ENCODE measurements at regions not wholly inside any gene's neighbourhood (a gene's known extent, or its start where the extent isn't known, plus 50 kb on each side); places are given as distances from the start of the nearest gene placed in this dataset.

- no peaks in the 10 kb centered on the region for H3K36me3 Mint-ChIP-seq
- Histone ChIP-seq H3K27ac (ENCODE audit: low read depth, low read length) (no peak overlapping the region), H3K4me1 (ENCODE audit: insufficient read depth, low read length) (no peaks in the 10 kb centered on the region), H3K9me3 (ENCODE audit: control insufficient read depth in 1 of 2, low read length in 2 of 2) (no peaks in the 10 kb centered on the region), H3K36me3 (ENCODE audit: insufficient read depth, low read length) (no peaks in the 10 kb centered on the region), H3K4me3 (ENCODE audit: low read length in 2 of 2) (no peak overlapping the region), H3K27me3 (ENCODE audit: insufficient read depth, low read length) (no peaks in the 10 kb centered on the region)
- peak overlapping the region in 1 of 8 donors; percentile 11 for H3K4me3 Mint-ChIP-seq
- H3K27me3 Mint-ChIP-seq: peaks cover 0 to 1% of the 10 kb centered on the region in 2 donors
- intact Hi-C loops (cut with micrococcal nuclease): no loop called here
- DNase-seq: no peak
- H3K9me3 Mint-ChIP-seq: no peaks in the 10 kb centered on the region
- no peaks in the 10 kb centered on the region for H3K4me1 Mint-ChIP-seq
- POLR2A ChIA-PET (ENCODE audit: partially characterized antibody): no interaction called here
- CTCF ChIA-PET (ENCODE audit: partially characterized antibody): no interaction called here
- H3K27ac Mint-ChIP-seq: no peak overlapping the region
These were observed 116.0 kb upstream of the SIX2 start for GRCh38 chr2:45125232-45125631.

DNA sequence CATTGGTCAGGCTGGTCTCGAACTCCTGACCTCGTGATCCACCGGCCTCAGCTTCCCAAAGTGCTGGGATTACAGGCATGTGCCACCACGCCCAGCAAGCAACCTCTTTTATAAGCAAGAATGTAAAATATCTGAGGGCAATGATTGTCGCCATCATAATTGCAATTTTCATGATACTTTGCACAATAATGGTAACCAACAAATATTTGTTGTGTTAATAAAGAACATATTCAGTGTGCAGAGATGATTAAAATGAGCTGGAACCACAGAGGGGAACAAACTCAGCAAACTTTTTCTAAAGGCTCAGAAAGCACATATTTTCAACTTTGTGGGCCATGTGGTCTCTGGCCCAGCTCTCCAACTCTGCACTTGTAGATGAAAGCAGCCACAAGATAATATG, 115.2 kb upstream of the SIX2 start:
- CTCF ChIA-PET (ENCODE audit: partially characterized antibody): no interaction called here
- POLR2A ChIA-PET (ENCODE audit: partially characterized antibody): no interaction called here
- Mint-ChIP-seq H3K27ac (no peak overlapping the region), H3K9me3 (no peaks in the 10 kb centered on the region), H3K36me3 (no peaks in the 10 kb centered on the region), H3K4me1 (no peaks in the 10 kb centered on the region), H3K4me3 (no peak overlapping the region), H3K27me3 (peaks cover 0 to 1% of the 10 kb centered on the region in 2 donors)
- intact Hi-C loops (cut with micrococcal nuclease): no loop called here
- Histone ChIP-seq H3K36me3 (ENCODE audit: insufficient read depth, low read length) (no peaks in the 10 kb centered on the region), H3K4me1 (ENCODE audit: insufficient read depth, low read length) (no peaks in the 10 kb centered on the region), H3K27me3 (ENCODE audit: insufficient read depth, low read length) (no peaks in the 10 kb centered on the region), H3K4me3 (ENCODE audit: low read length in 2 of 2) (no peak overlapping the region), H3K9me3 (ENCODE audit: control insufficient read depth in 1 of 2, low read length in 2 of 2) (no peaks in the 10 kb centered on the region), H3K27ac (ENCODE audit: low read depth, low read length) (no peak overlapping the region)
- DNase-seq: no peak

- no peak for DNase-seq
- H3K27ac ChIP-seq (ENCODE audit: low read depth, low read length): no peak overlapping the region
- no peaks in the 10 kb centered on the region for H3K9me3 ChIP-seq (ENCODE audit: control insufficient read depth in 1 of 2, low read length in 2 of 2)
- Mint-ChIP-seq H3K27me3 (peaks cover 0 to 1% of the 10 kb centered on the region in 2 donors), H3K27ac (no peak overlapping the region), H3K4me3 (no peak overlapping the region), H3K4me1 (no peaks in the 10 kb centered on the region), H3K36me3 (no peaks in the 10 kb centered on the region), H3K9me3 (no peaks in the 10 kb centered on the region)
- no peaks in the 10 kb centered on the region for H3K4me1 ChIP-seq (ENCODE audit: insufficient read depth, low read length)
- H3K27me3 ChIP-seq (ENCODE audit: insufficient read depth, low read length): no peaks in the 10 kb centered on the region
- ChIA-PET POLR2A (ENCODE audit: partially characterized antibody) (no interaction called here), CTCF (ENCODE audit: partially characterized antibody) (no interaction called here)
- no peaks in the 10 kb centered on the region for H3K36me3 ChIP-seq (ENCODE audit: insufficient read depth, low read length)
- no peak overlapping the region for H3K4me3 ChIP-seq (ENCODE audit: low read length in 2 of 2)
- intact Hi-C loops (cut with micrococcal nuclease): no loop called here
These were observed 114.4 kb upstream of the SIX2 start for GRCh38 chr2:45123521-45124191.

GRCh38 chr2:45123065-45123464, 113.8 kb upstream of the SIX2 start:
- no peak overlapping the region for H3K27ac Mint-ChIP-seq
- no peaks in the 10 kb centered on the region for H3K36me3 Mint-ChIP-seq
- H3K27ac ChIP-seq (ENCODE audit: low read depth, low read length): no peak overlapping the region
- H3K4me1 Mint-ChIP-seq: no peaks in the 10 kb centered on the region
- intact Hi-C loops (cut with micrococcal nuclease): no loop called here
- H3K4me3 ChIP-seq (ENCODE audit: low read length in 2 of 2): no peak overlapping the region
- H3K27me3 ChIP-seq (ENCODE audit: insufficient read depth, low read length): no peaks in the 10 kb centered on the region
- no peaks in the 10 kb centered on the region for H3K9me3 Mint-ChIP-seq
- H3K4me1 ChIP-seq (ENCODE audit: insufficient read depth, low read length): no peaks in the 10 kb centered on the region
- H3K4me3 Mint-ChIP-seq: no peak overlapping the region
- H3K36me3 ChIP-seq (ENCODE audit: insufficient read depth, low read length): no peaks in the 10 kb centered on the region
- no peak for DNase-seq
- no peaks in the 10 kb centered on the region for H3K9me3 ChIP-seq (ENCODE audit: control insufficient read depth in 1 of 2, low read length in 2 of 2)
- ChIA-PET POLR2A (ENCODE audit: partially characterized antibody) (no interaction called here), CTCF (ENCODE audit: partially characterized antibody) (no interaction called here)
- peaks cover 0 to 1% of the 10 kb centered on the region in 2 donors for H3K27me3 Mint-ChIP-seq

DNA sequence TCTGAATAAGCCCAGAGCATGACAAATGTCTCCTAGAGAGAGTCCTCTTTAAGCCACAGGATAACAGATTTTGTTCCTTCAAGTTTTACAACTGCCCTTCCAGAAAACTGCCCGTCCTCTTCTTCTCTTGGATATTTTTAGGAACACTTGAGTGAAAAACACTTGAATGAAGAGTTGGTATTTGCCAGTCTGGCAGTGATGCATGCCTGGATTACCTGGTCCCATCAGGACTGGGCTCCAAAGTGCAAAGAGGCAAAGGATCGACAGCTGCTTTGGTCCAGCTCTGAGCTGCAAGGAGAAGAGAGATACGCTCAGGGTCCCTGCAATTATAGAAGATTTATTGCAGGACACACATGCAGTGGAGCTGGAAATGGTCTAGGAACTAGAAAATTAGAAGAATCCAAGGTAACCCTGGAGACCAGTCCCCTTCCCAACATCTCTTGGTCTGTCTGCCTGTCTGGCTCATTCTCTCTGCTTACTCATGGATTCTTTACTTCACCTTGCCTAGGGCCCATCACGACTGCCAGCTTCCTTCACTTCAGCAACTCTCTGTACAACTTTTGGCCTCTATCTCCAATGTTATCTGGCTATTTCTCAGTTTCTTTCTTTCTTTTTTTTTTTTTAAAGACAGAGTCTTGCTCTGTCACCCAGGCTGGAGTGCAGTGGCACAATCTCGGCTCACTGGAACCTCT, 112.1 kb upstream of the SIX2 start:
- no peak for DNase-seq
- no peak overlapping the region for H3K27ac Mint-ChIP-seq
- Histone ChIP-seq H3K4me3 (ENCODE audit: low read length in 2 of 2) (no peak overlapping the region), H3K36me3 (ENCODE audit: insufficient read depth, low read length) (no peaks in the 10 kb centered on the region), H3K4me1 (ENCODE audit: insufficient read depth, low read length) (no peaks in the 10 kb centered on the region), H3K27me3 (ENCODE audit: insufficient read depth, low read length) (no peaks in the 10 kb centered on the region), H3K9me3 (ENCODE audit: control insufficient read depth in 1 of 2, low read length in 2 of 2) (no peaks in the 10 kb centered on the region), H3K27ac (ENCODE audit: low read depth, low read length) (no peak overlapping the region)
- ChIA-PET CTCF (ENCODE audit: partially characterized antibody) (no interaction called here), POLR2A (ENCODE audit: partially characterized antibody) (no interaction called here)
- H3K4me1 Mint-ChIP-seq: no peaks in the 10 kb centered on the region
- no peak overlapping the region for H3K4me3 Mint-ChIP-seq
- no peaks in the 10 kb centered on the region for H3K9me3 Mint-ChIP-seq
- H3K27me3 Mint-ChIP-seq: no peaks in the 10 kb centered on the region
- no peaks in the 10 kb centered on the region for H3K36me3 Mint-ChIP-seq
- intact Hi-C loops (cut with micrococcal nuclease): no loop called here

DNA sequence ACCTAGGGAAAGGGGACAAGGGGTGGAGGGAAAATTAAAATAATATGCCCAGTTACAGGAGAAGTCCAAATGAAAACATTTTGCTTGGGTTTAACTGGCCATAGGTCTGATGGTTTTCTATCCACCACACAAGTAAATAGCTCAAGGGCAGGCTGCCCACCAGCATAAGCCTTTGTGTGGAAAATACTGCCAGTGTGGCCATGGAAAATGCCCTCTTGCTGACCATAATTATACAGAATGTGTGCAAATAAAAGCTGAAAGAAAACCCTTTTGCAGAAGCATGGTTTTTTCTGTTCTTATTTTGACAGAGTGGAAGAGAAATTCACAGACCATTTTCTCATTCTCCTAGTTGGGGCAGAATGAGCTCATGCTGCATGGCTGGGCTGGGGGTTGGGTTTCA, 111.3 kb upstream of the SIX2 start:
- Histone ChIP-seq H3K27me3 (ENCODE audit: insufficient read depth, low read length) (no peaks in the 10 kb centered on the region), H3K4me1 (ENCODE audit: insufficient read depth, low read length) (no peaks in the 10 kb centered on the region), H3K36me3 (ENCODE audit: insufficient read depth, low read length) (no peaks in the 10 kb centered on the region), H3K4me3 (ENCODE audit: low read length in 2 of 2) (no peak overlapping the region), H3K27ac (ENCODE audit: low read depth, low read length) (no peak overlapping the region), H3K9me3 (ENCODE audit: control insufficient read depth in 1 of 2, low read length in 2 of 2) (no peaks in the 10 kb centered on the region)
- CTCF ChIA-PET (ENCODE audit: partially characterized antibody): no interaction called here
- Mint-ChIP-seq H3K4me3 (no peak overlapping the region), H3K4me1 (no peaks in the 10 kb centered on the region), H3K27me3 (no peaks in the 10 kb centered on the region), H3K27ac (no peak overlapping the region), H3K36me3 (no peaks in the 10 kb centered on the region), H3K9me3 (no peaks in the 10 kb centered on the region)
- no peak for DNase-seq
- POLR2A ChIA-PET (ENCODE audit: partially characterized antibody): no interaction called here
- intact Hi-C loops (cut with micrococcal nuclease): no loop called here

GRCh38 chr2:45119855-45120254, 110.6 kb upstream of the SIX2 start:
- H3K4me1 Mint-ChIP-seq: no peaks in the 10 kb centered on the region
- POLR2A ChIA-PET (ENCODE audit: partially characterized antibody): no interaction called here
- no peak overlapping the region for H3K4me3 Mint-ChIP-seq
- intact Hi-C loops (cut with micrococcal nuclease): no loop called here
- CTCF ChIA-PET (ENCODE audit: partially characterized antibody): no interaction called here
- no peak for DNase-seq
- no peaks in the 10 kb centered on the region for H3K4me1 ChIP-seq (ENCODE audit: insufficient read depth, low read length)
- no peaks in the 10 kb centered on the region for H3K36me3 ChIP-seq (ENCODE audit: insufficient read depth, low read length)
- no peaks in the 10 kb centered on the region for H3K27me3 Mint-ChIP-seq
- H3K27me3 ChIP-seq (ENCODE audit: insufficient read depth, low read length): no peaks in the 10 kb centered on the region
- H3K36me3 Mint-ChIP-seq: no peaks in the 10 kb centered on the region
- no peak overlapping the region for H3K27ac ChIP-seq (ENCODE audit: low read depth, low read length)
- no peaks in the 10 kb centered on the region for H3K9me3 Mint-ChIP-seq
- peak overlapping the region in 1 of 7 donors; percentile 43 for H3K27ac Mint-ChIP-seq
- no peak overlapping the region for H3K4me3 ChIP-seq (ENCODE audit: low read length in 2 of 2)
- H3K9me3 ChIP-seq (ENCODE audit: control insufficient read depth in 1 of 2, low read length in 2 of 2): no peaks in the 10 kb centered on the region

Data from CD4-positive, alpha-beta memory T cell (primary cell).